ENCODE measurements at regions not wholly inside any gene's neighbourhood (a gene's known extent, or its start where the extent isn't known, plus 50 kb on each side); places are given as distances from the start of the nearest gene placed in this dataset.

DNA sequence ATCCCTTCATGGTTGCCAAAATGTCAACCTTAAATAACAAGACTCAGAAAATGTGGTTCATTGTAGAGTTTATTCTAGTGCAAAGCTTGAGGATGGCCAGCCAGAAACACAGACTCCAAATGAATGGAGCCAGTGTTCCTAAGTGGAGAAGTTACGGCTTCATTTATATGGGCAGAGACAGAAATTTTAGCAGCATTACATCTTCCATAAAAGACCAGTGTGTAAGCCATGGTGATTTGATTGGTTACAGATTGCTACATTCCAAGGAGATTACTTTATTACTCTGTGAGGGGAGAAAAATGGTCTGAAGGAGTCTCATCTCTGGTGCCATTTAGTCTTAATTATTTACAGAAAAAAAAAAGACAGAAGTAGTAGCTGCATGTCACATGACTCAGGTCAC is 97.8 kb downstream of the OTOR start:
- no peak overlapping the region for H3K4me3 Mint-ChIP-seq
- no peak for DNase-seq (ENCODE audit: low spot score in 2 of 2, unreplicated experiment in 2 of 2)
- H3K36me3 Mint-ChIP-seq = no peaks in the 10 kb centered on the region
- H3K27ac Mint-ChIP-seq = no peak overlapping the region
- H3K4me1 Mint-ChIP-seq = peaks cover 8% of the 10 kb centered on the region
- TF ChIP-seq, protein P1, sequence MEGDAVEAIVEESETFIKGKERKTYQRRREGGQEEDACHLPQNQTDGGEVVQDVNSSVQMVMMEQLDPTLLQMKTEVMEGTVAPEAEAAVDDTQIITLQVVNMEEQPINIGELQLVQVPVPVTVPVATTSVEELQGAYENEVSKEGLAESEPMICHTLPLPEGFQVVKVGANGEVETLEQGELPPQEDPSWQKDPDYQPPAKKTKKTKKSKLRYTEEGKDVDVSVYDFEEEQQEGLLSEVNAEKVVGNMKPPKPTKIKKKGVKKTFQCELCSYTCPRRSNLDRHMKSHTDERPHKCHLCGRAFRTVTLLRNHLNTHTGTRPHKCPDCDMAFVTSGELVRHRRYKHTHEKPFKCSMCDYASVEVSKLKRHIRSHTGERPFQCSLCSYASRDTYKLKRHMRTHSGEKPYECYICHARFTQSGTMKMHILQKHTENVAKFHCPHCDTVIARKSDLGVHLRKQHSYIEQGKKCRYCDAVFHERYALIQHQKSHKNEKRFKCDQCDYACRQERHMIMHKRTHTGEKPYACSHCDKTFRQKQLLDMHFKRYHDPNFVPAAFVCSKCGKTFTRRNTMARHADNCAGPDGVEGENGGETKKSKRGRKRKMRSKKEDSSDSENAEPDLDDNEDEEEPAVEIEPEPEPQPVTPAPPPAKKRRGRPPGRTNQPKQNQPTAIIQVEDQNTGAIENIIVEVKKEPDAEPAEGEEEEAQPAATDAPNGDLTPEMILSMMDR (IDR thresholded peaks at IDR 0.05; ENCODE audit: unreplicated experiment) = no peak
- H3K9me3 Mint-ChIP-seq = no peaks in the 10 kb centered on the region
- peaks cover 21% of the 10 kb centered on the region for H3K27me3 Mint-ChIP-seq (ENCODE audit: low read depth)

DNA sequence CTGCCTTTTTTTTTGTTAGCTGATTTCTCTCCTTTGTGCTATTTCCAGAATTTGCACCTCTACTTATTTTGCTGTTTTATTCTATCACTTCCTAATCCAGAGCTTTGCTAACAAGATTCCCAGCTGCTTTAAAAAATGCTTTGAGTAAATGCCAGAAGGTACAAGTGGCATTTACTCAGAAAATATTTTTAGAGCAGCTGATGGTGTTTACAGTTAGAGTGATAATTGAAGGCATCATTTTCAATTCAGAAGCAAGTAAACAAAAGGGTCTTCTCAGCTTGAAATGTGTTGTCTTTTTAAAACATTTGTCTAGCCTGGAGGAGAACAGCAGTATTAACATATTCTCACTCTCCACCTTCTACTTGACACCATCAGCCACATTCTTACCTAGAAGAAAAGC is 99.9 kb downstream of the OTOR start:
- Mint-ChIP-seq H3K27ac (no peak overlapping the region), H3K27me3 (ENCODE audit: low read depth) (peaks cover 18% of the 10 kb centered on the region)
- DNase-seq (ENCODE audit: low spot score in 2 of 2, unreplicated experiment in 2 of 2) = no peak

DNA sequence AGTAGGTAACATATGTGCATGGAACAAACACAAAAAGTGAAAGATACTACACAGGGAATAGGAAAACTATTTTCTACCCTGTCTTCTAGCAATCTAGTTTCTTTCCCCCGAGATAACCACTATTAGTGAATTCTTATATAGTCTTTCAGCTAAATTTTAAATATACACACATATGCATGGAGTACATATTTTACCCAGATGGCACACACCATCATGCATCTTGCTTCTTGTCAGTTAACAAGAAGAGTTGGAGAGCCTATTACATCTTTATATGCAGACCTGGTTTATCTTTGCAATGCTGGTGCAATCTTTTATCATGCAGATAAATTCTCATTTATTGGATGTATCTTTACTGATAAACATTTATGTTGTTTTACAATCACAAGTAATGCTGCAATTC is 100.4 kb downstream of the OTOR start:
- no peaks in the 10 kb centered on the region for H3K36me3 Mint-ChIP-seq
- H3K4me3 Mint-ChIP-seq = no peak overlapping the region
- no peak overlapping the region for H3K27ac Mint-ChIP-seq
- TF ChIP-seq, protein P1 (IDR thresholded peaks at IDR 0.05; ENCODE audit: unreplicated experiment) = no peak
- H3K4me1 Mint-ChIP-seq = peaks cover 8% of the 10 kb centered on the region
- H3K27me3 Mint-ChIP-seq (ENCODE audit: low read depth) = peaks cover 16% of the 10 kb centered on the region
- H3K9me3 Mint-ChIP-seq = peaks cover 11% of the 10 kb centered on the region
- no peak for DNase-seq (ENCODE audit: low spot score in 2 of 2, unreplicated experiment in 2 of 2)

More for the DNA sequence above, 99.9 kb downstream of the OTOR start:
- H3K9me3 Mint-ChIP-seq = peaks cover 6% of the 10 kb centered on the region
- TF ChIP-seq, protein P1 (IDR thresholded peaks at IDR 0.05; ENCODE audit: unreplicated experiment) = no peak
- no peak overlapping the region for H3K4me3 Mint-ChIP-seq
- peaks cover 8% of the 10 kb centered on the region for H3K4me1 Mint-ChIP-seq
- no peaks in the 10 kb centered on the region for H3K36me3 Mint-ChIP-seq

DNA sequence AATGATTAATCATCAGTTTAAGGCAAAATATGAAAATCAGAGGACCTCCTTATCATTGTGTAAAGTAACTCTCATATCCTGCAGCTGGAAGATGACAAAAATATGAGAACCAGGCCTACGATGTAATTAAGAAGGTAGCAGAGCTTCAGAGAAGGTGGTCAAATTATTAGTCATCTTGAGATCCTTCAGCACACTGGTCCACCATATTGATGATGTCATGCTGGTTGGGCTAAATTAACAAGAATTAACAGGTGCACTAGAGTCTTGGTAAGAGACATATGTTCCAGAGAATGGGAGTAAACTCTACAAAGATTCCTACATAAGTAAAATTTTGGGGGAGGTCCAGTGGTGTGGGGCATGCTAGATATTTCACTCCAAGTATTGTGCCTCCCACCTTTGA is 112.8 kb downstream of the OTOR start:
- Mint-ChIP-seq H3K4me1 (no peaks in the 10 kb centered on the region), H3K27ac (no peak overlapping the region), H3K4me3 (no peak overlapping the region), H3K27me3 (ENCODE audit: low read depth) (no peaks in the 10 kb centered on the region), H3K9me3 (peaks cover 13% of the 10 kb centered on the region), H3K36me3 (no peaks in the 10 kb centered on the region)
- no peak for DNase-seq (ENCODE audit: low spot score in 2 of 2, unreplicated experiment in 2 of 2)
- TF ChIP-seq, protein P1 (IDR thresholded peaks at IDR 0.05; ENCODE audit: unreplicated experiment) = no peak

DNA sequence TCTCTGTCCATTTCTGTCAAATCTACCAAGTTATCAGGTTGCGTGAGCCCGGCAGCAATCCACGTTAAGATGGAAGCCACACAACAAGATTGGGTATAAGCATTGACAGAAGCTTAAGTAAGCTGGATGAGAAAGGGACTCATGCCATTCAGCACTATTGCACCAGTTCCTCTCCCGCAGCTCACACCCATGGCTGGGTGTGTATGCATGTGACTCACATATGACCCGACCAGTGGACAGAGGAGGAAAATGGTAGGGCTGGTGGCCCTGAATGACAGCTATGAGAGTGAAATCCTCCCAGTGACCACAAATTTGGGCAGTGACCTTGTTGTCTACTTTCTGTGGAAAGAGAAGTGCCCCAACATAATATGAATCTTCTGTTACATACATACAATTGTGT is 113.5 kb downstream of the OTOR start:
- no peaks in the 10 kb centered on the region for H3K27me3 Mint-ChIP-seq (ENCODE audit: low read depth)
- no peak overlapping the region for H3K27ac Mint-ChIP-seq
- TF ChIP-seq, protein P1 (IDR thresholded peaks at IDR 0.05; ENCODE audit: unreplicated experiment) = no peak
- no peak overlapping the region for H3K4me3 Mint-ChIP-seq
- DNase-seq (ENCODE audit: low spot score in 2 of 2, unreplicated experiment in 2 of 2) = no peak
- no peaks in the 10 kb centered on the region for H3K36me3 Mint-ChIP-seq
- peaks cover 7% of the 10 kb centered on the region for H3K9me3 Mint-ChIP-seq
- H3K4me1 Mint-ChIP-seq = no peaks in the 10 kb centered on the region

DNA sequence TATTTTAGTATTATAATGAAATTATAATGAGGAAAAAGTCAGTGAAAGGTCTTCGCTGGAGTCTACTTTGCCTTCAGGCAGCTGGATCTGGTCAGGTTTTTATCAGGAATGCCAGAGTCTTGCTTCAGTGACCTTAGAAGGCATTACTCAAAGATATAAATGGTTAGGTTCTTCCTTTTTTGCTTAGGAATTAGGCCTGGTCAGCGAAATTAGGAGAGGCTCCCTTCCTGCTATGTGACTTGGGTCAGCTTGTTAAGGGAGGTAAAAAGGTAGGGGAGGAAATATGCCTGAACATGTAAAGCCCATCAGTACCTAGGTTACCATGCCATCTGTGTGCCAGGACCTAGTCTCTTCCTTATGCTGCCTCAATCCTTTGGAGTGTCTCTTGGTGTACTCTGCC is 115.1 kb downstream of the OTOR start:
- Mint-ChIP-seq H3K9me3 (peaks cover 7% of the 10 kb centered on the region), H3K27ac (no peak overlapping the region), H3K36me3 (no peaks in the 10 kb centered on the region), H3K4me1 (no peaks in the 10 kb centered on the region), H3K27me3 (ENCODE audit: low read depth) (no peaks in the 10 kb centered on the region), H3K4me3 (no peak overlapping the region)
- TF ChIP-seq, protein P1 (IDR thresholded peaks at IDR 0.05; ENCODE audit: unreplicated experiment) = no peak
- DNase-seq (ENCODE audit: low spot score in 2 of 2, unreplicated experiment in 2 of 2) = no peak

All from mesothelial cell of epicardium (in vitro differentiated cells).